ENCODE measurements at regions not wholly inside any gene's neighbourhood (a gene's known extent, or its start where the extent isn't known, plus 50 kb on each side); places are given as distances from the start of the nearest gene placed in this dataset.

GRCh38 chr1:208393826-208394225, 149.6 kb upstream of the PLXNA2 start:
- TF ChIP-seq ARNT (IDR thresholded peaks at IDR 0.05): no peak
- TF ChIP-seq HDGF (IDR thresholded peaks at IDR 0.05; ENCODE audit: borderline replicate concordance): no peak
- no peak for TF ChIP-seq SP1 (IDR thresholded peaks at IDR 0.05)
- TF ChIP-seq FOXM1 (IDR thresholded peaks at IDR 0.05; ENCODE audit: borderline replicate concordance): no peak
- no peak for TF ChIP-seq SUZ12 (IDR thresholded peaks at IDR 0.05)
- TF ChIP-seq L3MBTL2 (conservative IDR thresholded peaks at IDR 0.05): no peak
- TF ChIP-seq LEF1 (IDR thresholded peaks at IDR 0.05; ENCODE audit: borderline replicate concordance): no peak
- TF ChIP-seq CTBP1 (IDR thresholded peaks at IDR 0.05; ENCODE audit: borderline replicate concordance): no peak
- TF ChIP-seq ZNF384 (IDR thresholded peaks at IDR 0.05): no peak
